Skin of body (tissue), 1 donor: ENCODE measurements at regions not wholly inside any gene's neighbourhood (a gene's known extent, or its start where the extent isn't known, plus 50 kb on each side); places are given as distances from the start of the nearest gene placed in this dataset.

Experiments
- DNase-seq: peaks from one replicate; lab custom pipeline; 2025; lab: John Stamatoyannopoulos, UW

- DNase-seq = peak; percentile 3
These were observed 54.5 kb upstream of the PLXNA2 start for GRCh38 chr1:208298593-208299269.

- DNase-seq = no peak
These were observed 56.0 kb upstream of the PLXNA2 start for GRCh38 chr1:208300084-208300770.

GRCh38 chr1:208302699-208303238 is 58.6 kb upstream of the PLXNA2 start:
- no peak for DNase-seq

- DNase-seq = no peak
These were observed 59.8 kb upstream of the PLXNA2 start for GRCh38 chr1:208303743-208304712.

DNA sequence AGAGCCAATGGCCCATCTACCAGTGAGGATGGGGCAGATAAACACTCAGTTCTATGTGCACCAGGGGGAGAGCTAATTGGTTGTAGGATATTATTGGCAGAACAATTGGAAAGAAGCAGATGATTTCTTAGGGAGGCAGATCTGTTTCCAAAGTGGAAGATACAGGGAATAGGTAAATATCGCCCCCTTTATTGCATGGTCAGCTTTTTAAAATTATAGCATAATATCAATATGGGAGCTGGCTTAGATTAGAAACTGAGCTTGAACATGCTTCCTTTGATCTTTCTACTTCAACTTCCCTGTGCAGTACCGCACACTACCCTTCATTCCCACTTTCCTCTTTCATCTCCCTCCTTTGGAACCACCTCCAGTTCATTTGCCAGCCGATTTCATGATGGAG is 64.0 kb upstream of the PLXNA2 start:
- DNase-seq = no peak

DNA sequence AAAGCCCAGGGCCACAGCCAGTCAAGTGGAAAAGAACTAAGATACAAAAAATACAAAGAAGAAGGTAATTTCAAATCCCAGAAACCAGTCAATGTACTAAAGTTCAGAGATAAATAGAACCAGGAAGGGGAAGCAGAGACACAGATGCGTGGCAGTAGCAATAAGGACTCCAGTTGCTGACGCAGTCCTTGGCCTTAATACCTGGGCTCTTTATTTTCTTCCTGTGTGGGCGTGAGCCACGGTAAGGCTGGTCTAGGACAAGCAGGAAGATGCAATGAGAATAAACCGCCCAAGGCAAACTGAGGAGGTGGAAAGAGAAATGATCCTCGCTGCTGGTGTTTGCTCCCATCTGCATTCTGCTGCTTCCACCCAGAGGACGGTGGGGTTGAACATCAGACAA is 65.6 kb upstream of the PLXNA2 start:
- no peak for DNase-seq

DNA sequence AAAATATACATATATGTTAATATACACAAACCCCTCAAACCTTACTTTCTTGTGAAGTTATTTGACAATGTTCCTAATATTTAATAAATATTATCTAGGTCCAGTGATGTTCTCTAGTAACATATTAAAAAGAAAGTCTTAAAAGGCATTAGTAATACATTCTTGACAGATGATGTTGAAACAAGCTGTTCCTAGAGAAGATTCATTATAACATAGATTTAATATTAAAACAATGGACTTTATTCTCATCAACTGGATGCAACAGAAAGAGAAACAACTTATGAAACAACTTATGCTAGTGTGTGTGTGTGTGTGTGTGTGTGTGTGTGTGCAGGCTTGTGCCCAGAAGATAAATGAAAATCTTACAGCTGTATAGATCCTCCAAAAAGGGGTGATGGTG is 68.5 kb upstream of the PLXNA2 start:
- DNase-seq = no peak

- DNase-seq = no peak
These were observed 70.2 kb upstream of the PLXNA2 start for GRCh38 chr1:208314431-208314830.

DNA sequence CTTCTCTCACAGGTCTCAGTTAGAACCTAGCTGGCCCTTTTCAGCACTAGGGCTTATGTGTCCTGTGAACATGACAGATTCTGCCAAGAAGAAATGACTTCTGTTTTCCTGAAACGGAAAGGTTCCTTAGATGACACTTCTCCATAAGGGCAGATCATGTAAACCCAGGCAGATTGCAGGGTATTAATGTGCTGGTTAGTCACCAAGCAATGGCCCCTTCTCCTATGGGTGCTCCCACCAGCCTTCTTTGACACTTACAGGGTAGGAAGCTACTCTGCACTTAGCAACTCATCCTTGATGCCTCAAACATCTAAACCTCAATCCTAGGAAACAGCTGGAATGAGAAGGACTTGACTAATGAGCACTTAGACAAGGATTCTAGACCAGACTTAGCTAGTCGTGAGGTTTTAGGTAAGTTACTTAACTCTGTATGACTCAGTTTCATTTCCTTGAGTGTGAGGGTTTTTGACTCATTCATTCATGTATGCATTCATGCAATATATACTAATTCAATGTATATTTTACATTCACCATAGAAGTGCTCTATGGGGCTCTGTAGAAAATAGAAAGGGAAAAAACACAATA is 74.1 kb upstream of the PLXNA2 start:
- DNase-seq = no peak

DNA sequence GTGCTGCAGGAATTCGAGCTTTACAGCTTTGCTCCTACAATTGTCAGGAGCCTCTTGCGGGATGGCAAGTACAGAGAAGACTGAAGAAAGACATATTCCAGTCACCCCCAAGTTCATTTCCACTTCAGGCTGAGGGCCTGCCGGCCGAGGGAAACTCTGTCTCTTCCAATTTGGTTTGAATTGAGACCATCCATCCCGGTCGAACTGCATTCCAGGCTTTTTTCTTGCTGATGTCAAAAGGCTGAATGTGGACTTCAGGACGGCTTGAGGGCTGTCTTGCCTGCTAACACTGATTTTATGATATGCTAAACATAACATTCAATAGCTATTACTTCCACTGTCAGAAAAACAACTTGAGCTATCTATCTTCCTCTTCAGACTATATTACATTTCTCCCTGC is 79.8 kb upstream of the PLXNA2 start:
- DNase-seq = no peak

GRCh38 chr1:208326033-208326432 is 81.8 kb upstream of the PLXNA2 start:
- DNase-seq = no peak

- DNase-seq = no peak
These were observed 85.1 kb upstream of the PLXNA2 start for GRCh38 chr1:208329300-208329699.

- no peak for DNase-seq
These were observed 88.0 kb upstream of the PLXNA2 start for GRCh38 chr1:208332036-208332773.

- DNase-seq = peak; percentile 3
These were observed 88.6 kb upstream of the PLXNA2 start for GRCh38 chr1:208332774-208333126.

DNA sequence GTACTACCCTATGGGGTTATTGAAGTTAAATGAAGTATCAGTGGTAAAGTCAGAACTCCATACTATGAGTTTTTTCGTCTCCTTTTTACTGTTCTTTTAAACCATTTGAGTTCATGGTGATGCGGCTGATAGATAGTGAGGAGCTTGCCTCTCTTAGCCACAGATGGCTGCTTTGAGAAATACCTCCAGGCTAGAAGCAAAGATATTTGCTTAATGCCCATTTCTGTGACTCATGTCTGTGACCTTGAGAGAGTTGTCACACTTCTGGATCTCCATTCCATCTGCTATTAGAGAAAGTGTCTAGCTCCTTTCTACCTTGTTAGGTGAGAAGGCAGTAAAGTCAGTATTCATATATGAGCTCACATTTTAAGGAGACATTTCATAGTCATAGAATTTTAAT is 89.5 kb upstream of the PLXNA2 start:
- DNase-seq = no peak

DNA sequence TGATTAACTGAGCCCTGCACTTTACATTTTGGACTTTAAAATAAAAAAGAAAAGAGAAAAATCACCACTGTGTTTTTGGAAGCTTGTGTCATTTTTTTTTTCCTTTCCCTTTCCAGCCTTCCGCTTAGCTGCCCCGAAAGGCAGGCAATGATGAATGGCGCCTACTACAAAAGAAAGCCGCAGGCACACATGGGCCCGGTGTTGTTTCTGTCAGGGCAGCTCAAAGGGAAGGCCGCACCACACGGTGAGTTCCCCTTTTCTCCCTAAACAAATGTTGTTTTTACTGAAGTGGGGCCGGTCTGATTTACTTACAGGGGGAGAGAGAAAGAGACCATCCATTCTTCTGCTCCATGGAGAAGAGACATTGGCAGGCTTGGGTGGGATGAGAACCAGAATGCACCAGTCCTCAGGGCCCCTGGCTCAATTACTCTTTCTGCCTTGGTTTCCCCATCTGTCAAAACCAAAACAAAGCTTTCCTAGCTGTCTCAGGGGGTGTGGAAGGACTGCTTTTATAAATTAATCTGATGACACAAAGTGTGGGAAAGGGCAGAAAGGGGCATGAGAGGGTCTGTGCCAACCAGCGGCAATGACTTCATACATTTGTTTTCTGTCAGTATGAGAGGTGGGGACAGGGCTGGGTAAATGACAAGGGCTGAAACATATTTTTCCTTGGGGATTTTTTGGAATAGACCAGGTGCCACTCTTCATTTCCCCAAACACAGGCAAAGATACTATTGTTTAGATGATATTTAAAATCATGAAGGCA is 91.4 kb upstream of the PLXNA2 start:
- DNase-seq = no peak

- DNase-seq = no peak
These were observed 91.9 kb upstream of the PLXNA2 start for GRCh38 chr1:208336137-208336518.

- no peak for DNase-seq
These were observed 95.7 kb upstream of the PLXNA2 start for GRCh38 chr1:208339911-208340310.

DNA sequence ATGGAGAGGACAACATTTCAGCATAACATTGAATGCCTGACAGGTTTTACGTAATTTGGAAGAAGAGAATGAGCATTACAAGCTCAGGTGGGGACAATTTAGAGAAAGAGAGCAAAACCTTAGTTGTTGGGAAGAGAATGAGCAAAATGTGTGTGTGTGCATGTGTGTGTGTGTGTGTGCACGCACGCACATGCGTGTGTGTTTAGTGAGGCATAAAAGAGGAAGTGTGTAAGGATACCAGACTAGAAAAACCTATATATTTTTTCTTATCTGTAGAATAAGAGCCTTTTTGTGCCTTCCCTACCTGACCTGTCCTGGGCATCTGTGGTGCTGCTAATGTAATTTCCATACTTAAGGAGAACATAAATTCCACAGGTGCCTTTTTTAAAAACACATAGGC is 99.0 kb upstream of the PLXNA2 start:
- DNase-seq = no peak

DNA sequence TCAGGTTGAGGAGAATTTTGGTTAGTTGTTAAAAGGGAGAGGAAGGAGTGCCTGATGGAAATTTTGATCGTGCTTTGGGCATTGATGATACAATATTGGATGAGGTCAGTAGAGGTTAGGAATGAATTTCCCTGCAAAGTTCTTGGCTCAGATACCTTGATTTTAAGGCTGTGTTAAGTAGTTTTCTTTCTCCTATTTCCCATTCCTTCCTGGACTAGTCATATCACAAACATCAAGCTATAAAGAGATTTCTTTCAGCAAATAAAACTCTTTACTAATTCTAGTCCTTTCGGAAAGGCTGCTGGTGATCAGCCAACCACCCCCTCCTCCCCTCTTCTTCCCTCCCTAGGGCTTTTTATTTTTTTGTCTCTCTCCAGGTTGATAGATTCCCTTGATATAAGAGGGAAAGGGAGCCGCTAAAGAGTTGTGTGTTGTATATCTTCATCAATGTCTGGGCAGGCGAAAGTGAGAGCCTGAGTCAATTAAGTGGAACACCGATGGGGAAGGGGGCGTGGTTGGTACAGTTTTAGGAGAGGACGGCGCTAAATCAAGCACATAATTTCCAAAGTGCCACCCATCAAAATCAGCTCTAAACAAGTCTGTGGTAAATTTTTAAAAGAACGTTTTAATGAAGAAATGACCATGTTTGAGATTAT is 100.1 kb upstream of the PLXNA2 start:
- DNase-seq = no peak
